ENCODE measurements at regions not wholly inside any gene's neighbourhood (a gene's known extent, or its start where the extent isn't known, plus 50 kb on each side); places are given as distances from the start of the nearest gene placed in this dataset.

- TF ChIP-seq CTCF (IDR thresholded peaks at IDR 0.05) (no peak), POLR2A (IDR thresholded peaks at IDR 0.05) (no peak)
Observed at GRCh38 chr13:34617473-34618083, 324.5 kb upstream of the NBEA start.
